ENCODE measurements at regions not wholly inside any gene's neighbourhood (a gene's known extent, or its start where the extent isn't known, plus 50 kb on each side); places are given as distances from the start of the nearest gene placed in this dataset.

DNA sequence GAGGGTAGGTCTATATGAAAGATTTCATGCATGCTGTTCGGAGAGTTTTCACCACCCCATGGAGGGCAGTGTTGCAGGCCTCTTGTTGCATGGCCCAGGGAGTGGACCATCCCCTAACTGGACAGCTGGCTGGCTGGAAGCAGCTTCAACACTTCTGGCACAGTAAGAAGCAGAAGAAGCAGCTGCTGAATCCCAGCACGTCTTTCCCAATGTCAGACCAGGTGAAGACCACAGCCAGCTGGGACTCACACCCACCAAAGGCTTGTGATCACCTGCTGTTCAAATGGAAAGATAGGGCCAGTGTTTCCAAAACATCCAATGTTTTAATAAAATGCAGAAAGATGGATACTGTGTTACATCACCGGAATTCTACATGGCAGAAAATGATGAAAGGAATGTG is 1423.6 kb downstream of the AACS start:
- DNase-seq: no peak

GRCh38 chr12:126492181-126492580 is 1426.9 kb downstream of the AACS start:
- no peak for DNase-seq

- no peak for DNase-seq
Observed at GRCh38 chr12:126493366-126494108, 1428.3 kb downstream of the AACS start.

GRCh38 chr12:126496201-126496600 is 1431.0 kb downstream of the AACS start:
- DNase-seq: no peak

- DNase-seq: no peak
Observed at GRCh38 chr12:126506426-126507182, 1441.4 kb downstream of the AACS start.

- no peak for DNase-seq
Observed at GRCh38 chr12:126507231-126507630, 1442.0 kb downstream of the AACS start.

GRCh38 chr12:126509572-126509971 is 1444.3 kb downstream of the AACS start:
- DNase-seq: no peak

- DNase-seq: no peak
Observed at GRCh38 chr12:126510630-126511029, 1445.4 kb downstream of the AACS start.

DNA sequence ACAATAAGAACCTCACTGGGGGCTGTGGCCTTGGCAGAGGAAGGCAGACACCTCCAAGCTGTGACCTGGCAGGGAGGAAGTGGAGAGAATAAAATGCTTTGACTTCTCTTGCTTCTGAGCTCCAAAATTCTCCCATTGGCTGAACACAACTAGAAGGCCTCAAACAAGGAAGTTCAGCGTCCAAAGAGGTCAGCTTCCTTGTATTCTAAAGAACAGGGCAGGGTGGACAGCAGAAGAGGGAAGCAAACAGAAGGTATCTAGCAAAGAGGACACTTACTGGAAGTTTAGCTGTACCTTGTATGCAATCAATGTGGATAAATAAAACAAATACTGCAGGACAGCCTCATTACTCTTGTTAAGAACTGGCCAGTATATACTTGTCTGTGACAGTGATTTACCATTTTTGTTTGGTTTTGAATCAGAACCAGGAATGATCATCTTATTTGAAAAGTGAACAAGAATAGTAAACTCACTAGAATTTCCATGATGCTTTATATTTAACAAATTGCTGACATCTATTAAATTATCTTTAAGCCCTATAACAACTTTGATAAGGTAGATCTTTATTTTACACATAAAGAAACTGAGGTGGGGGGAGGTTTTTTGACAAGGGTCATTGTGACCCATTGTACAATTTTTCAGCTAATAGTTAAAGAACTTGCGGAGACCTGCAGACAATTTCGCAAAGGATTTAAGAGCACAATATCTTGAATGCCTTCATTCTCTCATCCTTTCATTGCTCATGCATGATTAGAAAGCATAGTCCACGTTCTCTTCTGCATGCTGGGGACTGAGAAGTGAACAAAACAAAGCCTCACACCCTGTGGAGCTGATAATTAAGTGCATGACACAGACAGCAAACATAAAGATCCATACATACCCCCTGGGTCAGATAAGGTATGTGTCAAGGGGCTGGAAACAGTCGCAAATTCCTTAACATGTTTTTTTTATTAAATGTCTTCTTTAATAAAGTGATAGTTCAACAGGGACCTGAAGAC is 1448.0 kb downstream of the AACS start:
- DNase-seq: no peak

- no peak for DNase-seq
Observed at GRCh38 chr12:126518596-126519200, 1453.5 kb downstream of the AACS start.

GRCh38 chr12:126519833-126520232 is 1454.6 kb downstream of the AACS start:
- DNase-seq: no peak

GRCh38 chr12:126523891-126524290 is 1458.7 kb downstream of the AACS start:
- no peak for DNase-seq

- no peak for DNase-seq
Observed at GRCh38 chr12:126534495-126534894, 1469.3 kb downstream of the AACS start.

GRCh38 chr12:126534942-126535341 is 1469.7 kb downstream of the AACS start:
- DNase-seq: no peak

DNA sequence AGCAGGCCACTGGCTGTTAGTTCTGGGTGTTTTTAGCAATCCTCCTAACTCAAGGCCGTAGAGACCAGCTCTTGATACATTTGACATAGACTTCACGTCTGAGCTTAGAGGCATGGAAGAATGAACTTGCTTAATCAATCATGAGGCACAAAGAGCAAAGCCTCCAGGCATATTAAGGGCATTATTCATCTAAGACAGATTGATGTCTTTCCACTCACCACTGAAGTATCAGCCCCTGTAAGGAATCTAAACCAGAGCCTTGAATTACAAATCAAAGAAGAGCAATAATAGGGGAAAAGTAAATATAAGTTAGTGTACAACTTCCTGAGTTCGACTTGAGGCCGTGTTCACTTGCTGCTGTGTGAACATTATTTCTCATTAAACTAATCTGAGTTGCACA is 1470.7 kb downstream of the AACS start:
- DNase-seq: no peak

GRCh38 chr12:126537961-126538530 is 1472.8 kb downstream of the AACS start:
- no peak for DNase-seq

DNA sequence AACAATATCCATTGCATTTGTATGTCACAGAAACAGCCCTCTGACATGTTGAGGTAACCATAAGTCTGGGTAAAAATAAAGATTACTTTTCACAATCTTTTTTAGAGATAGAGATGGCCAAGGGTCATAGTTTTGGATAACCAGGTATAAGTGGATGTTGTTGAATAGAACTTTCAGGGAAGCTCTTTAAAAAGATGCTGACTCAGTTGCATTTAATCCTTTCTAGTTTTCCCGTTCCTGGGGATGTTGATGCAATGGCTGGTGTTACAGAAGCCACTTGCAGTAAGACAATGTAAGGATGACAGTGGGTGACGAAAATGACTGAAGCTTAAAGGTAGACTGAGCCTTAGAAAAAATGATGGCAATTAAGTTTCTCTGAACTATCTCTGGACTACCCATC is 1473.7 kb downstream of the AACS start:
- DNase-seq: no peak

DNA sequence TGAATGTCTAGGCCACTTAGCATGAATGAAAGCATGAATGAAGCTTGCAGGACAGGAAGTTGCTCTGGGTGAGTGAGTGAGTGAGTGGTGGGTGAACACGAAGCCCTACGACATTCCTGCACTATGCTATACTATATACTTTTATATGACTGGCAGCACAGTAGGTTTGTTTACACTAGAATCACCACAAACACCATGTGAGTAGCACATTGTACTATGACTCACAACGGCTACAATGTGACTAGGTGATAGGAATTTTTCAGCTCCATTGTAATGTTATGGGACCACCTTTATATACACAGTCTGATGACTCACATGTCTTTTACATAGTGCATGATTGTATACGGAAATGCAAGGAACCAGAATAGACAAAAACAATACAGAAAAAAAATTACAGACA is 1480.2 kb downstream of the AACS start:
- DNase-seq: no peak

DNA sequence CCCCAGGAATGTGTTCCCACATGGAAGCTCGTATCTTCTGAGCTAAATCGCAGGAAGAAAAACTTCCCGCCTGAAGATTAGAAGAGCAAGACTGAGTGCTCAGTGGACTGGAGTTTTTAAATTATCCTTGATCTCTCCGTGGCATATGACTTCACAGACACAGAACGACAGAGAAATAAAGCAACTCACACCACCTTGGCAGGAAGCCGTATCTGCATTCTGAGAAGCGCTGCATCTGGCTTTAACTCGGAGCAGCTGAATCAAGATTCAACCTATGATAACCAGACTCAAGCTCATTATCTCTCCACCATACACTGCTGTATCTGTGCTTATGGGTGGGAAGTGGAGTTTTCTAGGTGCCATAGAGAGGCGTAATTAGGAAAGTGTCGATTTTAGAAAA is 1482.7 kb downstream of the AACS start:
- DNase-seq: no peak

GRCh38 chr12:126551869-126552268 is 1486.6 kb downstream of the AACS start:
- no peak for DNase-seq

GRCh38 chr12:126554625-126555024 is 1489.4 kb downstream of the AACS start:
- DNase-seq: no peak

DNA sequence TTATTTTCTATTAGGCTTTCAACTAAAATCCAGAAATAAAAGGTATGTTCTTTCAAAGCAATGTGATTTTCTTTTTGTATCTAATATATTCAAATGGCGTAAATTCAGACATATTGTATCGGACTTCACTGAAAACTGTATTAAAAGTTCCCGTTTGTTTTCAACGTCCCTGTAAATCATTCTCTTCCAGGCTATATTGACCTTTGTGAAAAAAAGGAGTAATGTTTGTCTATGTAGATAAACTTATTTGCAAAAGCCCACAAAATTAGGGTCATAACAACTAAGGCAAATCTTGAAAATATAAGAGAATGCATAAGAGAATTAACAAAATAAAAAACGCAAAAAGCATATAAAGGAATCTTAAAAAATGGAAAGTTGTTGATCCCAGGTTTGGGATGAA is 1492.4 kb downstream of the AACS start:
- DNase-seq: no peak

All from CD4-positive, alpha-beta T cell treated with Interleukin-4 for 1 hour (primary cell).